HG03442 (cell line): ENCODE measurements at regions not wholly inside any gene's neighbourhood (a gene's known extent, or its start where the extent isn't known, plus 50 kb on each side); places are given as distances from the start of the nearest gene placed in this dataset.
"Not testable (repeated sequence)": the region's sequence is repeated elsewhere in the genome, so short reads cannot be mapped to it uniquely, and the experiment has no call there.

Experiments used
- ATAC-seq: cut with Tn5 transposase; IDR thresholded peaks from one replicate; pipeline ENCODE4 v1.9.1; 2021; ENCODE audit warnings: mild to moderate bottlenecking, moderate library complexity; ENCODE audit not compliant: unreplicated experiment

DNA sequence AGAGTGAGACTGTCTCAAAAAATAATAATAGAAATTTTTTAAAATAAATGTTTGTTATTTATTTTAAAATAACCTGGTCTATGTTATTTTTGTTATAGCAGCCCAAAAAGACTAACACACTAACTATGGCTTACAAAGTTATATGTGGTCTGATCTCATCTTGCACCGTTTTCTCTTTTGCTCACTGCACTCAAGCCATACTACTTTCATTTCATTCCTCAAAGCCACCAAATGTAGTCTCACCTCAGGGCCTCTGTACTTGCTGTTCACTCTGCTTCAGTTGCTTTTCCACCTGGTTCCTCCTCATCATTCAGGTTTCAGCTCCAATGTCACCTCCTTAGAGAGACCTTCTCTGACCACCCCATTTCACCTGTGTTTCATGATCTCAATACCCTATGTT lies 55.2 kb upstream of the MDM1 start:
- ATAC-seq, result no peak

DNA sequence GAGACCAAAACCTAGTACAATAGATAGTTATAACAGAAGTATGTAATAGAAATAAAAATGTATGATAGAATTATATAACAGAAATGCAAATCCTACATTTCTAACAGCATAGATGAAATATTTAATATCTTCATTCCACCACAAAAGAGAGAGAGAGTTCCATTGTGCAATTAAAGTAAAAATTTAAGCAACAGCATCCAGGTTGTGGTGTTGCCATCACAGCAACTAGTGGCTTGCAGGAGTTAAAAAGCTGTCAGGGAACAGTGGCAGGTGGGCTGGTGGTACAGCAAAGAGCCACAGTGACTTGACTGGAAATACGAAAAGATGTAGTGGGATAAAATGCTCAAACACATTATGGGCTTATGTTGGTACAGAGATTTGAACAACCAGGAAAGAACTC lies 57.1 kb upstream of the MDM1 start:
- ATAC-seq, result no peak

DNA sequence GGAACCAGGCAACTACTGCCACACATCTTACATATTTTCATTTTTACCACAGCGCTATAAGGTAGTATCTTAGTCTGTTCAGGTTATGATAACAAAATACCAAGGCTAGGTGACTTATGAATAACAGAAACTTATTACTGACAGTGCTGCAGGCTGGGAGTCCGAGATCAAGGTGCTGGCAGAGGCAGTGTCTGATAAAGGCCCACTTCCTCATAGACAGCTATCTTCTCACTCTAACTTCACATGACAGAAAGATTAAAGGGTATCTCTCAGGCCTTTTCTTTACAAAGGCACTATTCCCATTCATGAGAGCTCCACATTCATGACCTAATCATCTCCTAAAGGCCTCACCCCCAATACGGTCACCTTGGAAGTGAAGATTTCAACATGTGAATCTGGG lies 59.8 kb upstream of the MDM1 start:
- ATAC-seq, result no peak

DNA sequence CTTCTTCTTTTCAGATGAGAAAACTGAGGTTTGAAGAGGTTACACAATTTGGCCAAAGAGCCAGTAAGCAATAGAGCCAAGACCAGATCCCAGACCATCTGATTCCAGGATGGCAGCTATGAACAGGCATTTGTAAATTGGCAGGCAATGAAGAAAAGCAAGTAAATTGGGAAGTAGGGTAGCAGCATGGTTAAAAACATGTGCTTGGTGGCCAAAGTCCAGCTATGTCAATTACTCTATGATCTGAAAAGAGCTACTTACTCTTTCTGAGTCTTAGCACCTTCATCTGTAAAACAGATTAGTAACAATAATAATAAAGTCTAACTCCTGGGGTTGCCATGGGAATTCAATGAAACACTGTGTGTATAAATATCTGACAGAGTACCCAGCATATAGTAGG lies 60.2 kb upstream of the MDM1 start:
- no peak for ATAC-seq

DNA sequence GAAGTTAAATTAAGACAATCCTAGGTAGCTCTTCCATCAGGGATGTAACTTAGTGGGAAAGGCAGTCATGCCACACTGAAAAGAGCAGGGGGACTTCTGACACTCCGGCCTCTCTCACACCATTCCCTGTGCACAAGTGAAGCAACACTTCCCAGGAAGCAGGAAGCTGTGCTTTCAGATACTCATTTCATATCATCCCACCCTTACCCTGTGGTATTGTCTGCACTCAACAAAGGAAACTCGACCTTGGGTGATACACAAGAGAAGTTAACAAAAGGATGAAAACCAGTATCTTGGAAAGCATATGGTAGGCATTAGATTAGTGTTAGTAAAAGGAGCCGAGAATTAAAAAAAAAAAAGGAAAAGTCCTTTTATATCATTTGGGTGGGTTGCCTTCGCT lies 61.3 kb upstream of the MDM1 start:
- ATAC-seq, result no peak

DNA sequence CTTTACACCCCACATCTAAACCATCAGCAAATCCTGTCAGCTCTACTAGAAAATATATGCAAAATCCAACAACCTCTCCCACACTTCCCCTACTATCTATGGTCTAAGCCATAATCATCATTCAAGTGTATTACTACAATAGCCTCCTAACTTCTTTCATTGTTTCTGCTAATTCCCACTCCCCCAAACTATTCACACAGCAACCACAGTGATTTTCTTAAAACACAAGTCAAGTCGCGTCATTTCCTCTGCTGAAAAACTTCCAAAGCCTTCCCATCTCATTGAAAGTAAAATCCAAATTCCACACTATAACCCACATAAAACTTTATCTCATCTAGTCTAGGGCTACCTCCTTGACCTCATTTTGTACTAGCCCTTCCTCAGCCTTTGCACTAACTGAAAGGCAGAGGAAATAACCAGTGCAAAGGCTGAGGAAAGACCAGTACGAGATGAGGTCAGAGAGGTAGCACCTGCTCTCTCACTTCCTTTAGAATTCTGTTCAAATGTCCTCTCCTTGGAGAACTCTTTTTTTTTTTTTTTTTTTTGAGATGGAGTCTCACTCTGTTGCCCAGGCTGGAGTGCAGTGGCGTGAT lies 65.5 kb upstream of the MDM1 start:
- ATAC-seq, result no peak

DNA sequence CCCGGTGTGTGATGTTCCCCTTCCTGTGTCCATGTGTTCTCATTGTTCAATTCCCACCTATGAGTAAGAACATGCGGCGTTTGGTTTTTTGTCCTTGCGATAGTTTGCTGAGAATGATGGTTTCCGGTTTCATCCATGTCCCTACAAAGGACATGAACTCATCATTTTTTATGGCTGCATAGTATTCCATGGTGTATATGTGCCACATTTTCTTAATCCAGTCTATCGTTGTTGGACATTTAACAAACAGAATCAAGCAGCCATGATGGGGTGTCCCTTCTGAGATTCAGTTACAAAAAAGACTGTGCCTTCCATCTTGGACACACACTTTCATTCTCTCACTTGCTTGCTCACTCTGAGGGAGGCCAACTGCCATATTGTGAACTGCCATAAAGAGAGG lies 66.5 kb upstream of the MDM1 start:
- not testable (repeated sequence) for ATAC-seq

DNA sequence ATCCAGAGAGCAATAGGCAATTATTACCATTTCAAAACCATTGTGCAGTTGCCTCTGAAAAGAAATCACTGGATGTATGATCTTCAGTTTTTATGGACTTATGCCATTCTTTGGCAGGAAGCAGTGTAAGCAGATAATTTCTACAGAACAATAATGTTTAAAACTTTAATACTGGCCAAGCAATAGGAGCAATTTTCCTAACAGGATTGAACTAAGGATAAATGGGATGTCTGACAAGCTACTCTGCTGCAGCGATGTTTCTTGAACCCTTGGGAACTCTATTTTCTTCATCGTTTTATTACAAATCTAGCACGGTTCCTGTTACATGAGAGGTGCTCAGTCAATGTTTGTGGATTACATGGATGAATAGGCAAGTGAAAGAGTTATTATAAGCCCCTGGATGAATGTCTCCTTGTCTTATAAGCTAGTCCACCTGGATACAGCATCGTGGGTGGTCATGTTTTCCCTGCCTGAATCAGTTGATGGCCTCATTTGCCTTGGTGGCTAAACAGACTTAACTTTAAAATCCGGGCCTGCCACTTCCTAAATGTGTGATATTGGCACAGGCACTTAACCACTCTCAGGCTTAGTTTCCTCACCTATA lies 68.2 kb upstream of the MDM1 start:
- no peak for ATAC-seq

DNA sequence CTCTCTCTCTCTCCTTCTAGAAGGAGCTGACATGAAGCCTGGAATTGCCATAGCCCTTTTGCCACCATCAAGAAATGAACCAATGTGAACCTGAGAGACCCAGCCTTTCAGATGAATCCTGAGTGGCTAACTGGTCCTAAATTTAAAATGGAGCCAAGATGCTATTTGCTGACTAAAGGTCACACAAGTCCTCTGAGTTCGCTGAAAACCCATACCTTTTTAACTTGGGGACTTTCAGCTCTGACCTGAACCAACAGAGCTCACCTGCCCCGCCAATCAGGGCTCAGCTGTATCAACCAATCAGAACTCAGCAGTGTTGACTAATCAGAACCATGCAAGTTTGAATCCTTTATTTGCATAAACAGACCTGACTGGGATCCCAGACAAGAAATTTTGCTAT lies 70.3 kb upstream of the MDM1 start:
- no peak for ATAC-seq

DNA sequence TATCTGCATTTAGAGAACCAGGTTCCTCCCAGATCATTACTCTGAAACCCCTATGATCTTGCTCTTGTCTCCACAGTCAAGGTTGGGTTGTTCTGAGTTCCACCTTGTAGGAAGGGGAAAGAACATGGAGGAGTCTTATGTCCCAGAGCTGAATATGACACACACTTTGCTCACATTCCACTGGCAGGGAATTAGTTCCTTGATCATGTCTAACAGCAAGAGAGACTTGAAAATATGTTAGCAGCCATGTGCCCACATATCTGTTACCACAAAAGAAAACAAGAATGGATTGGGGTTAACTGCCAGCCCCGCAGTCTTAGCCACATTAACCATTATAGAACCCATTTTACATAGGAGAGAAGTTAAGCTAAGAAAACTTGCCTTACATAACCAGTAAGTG lies 71.1 kb upstream of the MDM1 start:
- no peak for ATAC-seq

DNA sequence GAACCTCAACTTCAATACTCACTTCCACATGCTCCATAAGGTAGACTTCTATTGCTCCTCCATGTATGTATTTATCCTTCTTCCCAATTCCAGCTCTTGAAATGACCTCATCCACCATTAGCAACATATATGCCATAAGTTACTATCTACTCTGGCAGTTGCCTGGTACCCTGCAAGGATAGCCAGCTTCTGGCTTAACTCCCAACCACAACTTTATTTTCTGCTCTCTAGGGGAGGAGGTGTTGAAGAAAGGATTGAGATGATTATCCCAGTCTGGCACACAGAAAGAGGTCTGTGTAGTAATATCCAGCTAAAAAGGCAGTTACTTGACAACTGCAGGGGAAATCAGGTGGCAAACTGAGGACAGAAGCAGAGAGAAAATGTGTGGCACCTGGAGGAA lies 71.5 kb upstream of the MDM1 start:
- ATAC-seq, result no peak

DNA sequence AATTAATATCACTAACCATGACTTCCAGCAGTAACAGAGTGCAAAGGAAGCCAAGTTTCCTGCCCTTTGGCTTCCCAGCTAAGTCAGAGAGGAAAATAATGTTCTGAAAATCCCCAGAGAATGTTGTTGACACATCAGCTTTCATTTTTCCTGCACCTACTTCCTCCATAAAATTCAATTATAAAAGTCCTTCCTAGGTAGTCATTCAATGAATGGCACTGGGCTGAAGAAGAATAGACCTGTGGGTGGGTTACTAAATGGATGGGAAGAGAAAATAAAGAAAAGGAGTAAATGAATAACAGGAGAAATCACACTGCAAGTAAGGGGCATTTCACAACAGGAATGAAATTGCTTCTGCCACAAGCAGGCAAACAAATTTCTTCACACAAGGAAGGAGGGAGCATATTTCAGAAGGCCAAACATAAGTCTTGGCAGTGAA lies 73.2 kb upstream of the MDM1 start:
- no peak for ATAC-seq

DNA sequence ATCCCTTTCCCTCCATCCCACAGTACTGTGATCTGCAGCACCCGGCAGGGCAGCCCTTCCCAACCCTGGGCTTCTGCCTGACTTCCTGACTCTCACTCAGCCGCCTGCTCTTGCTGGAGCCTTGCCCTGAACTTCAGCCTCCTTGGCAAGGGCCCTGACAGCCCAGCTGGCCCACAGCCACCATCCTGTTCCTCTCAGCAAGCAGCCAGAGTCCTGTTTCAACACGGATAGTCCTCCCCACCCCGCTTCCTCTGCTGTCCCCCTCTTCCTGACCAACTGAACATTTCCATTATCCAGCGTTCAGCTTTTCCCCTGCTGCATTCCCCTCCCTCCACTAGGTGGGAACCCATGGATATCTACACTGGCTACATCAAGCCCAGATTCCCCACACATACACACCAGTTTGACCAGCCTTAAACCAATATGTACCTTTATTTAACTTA lies 74.0 kb upstream of the MDM1 start:
- no peak for ATAC-seq

DNA sequence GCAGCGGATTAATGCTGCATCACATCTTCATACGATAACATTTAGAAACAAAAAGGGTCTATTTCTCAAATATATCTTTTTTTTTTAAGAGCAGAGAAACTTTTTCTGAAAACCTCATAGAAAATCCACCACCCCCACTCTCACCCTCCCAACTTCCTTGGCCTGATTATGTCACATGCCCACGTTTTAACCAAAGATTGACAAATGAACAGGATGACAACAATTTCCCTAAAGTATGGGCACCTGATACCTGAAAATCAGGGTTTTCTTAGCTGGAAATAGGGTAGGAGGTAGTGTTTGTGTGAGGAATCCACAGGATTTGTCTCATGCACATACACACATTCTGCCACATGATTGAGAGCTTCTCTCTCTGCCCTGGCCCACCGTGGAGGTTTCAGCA lies 74.7 kb upstream of the MDM1 start:
- ATAC-seq, result no peak

DNA sequence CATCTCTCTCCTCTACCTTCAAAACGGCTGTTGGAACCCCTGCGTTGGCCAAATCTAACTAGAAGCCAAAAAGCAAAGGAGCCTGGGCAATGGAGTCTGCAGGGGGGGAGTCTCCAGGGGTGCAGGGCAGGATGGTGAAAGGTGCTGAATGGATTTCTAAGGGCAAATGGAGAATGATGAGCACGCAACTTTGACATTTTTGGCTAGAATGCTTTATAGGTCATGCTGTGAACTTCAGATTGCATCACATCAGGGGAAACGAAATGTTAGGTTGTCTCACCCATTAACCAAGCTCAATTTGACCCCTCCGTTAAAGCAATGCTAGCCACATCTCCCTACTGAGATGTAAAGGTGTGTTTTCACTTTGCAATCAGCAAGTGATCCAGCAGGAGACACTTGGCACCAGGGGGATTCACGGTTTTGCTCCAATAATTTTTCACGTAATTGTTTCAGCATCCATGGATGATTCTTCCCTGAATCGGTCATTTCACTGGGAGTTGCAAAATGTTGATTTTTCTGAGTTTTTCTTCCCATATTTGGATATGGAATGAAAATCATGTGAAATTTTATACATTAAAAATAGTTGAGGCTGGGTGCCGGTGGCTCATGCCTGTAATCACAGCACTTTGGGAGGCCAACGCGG lies 78.0 kb upstream of the MDM1 start:
- ATAC-seq, result no peak

DNA sequence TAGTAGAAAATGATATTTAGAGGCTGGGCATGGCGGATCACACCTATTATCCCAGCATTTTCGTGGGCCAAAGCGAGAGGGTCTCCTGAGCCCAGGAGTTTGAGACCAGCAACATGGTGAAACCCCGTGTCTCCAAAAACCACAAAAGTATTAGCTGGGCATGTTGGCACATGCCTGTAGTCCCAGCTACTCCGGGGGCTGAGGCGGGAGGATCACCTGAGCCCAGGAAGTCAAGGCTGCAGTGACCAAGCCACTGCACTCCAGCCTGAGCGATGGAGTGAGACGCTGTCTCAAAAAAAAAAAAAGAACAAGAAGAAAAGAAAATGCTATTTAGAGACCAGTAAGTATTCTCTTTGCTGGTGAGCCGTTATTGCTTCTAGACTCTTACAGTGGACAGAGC lies 79.2 kb upstream of the MDM1 start:
- no peak for ATAC-seq

DNA sequence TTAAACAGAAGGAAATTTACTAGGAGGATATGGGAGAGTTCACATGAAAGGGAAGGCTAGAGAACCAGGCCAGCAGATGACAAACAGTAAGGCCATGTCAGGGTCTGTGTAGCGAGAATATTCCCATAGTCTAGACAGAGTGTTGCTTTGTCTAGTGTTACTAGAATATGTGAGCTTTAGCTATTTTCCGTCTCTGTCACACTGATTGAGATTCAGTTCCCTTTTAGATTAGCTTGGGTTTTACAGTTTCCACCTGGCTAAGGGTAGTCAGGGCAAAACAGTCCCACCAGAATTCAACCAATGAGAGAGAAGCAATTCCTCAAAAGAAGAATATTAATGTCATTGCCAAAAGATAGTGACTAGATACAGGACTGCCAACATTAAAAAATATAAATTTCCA lies 82.8 kb upstream of the MDM1 start:
- ATAC-seq, result no peak

DNA sequence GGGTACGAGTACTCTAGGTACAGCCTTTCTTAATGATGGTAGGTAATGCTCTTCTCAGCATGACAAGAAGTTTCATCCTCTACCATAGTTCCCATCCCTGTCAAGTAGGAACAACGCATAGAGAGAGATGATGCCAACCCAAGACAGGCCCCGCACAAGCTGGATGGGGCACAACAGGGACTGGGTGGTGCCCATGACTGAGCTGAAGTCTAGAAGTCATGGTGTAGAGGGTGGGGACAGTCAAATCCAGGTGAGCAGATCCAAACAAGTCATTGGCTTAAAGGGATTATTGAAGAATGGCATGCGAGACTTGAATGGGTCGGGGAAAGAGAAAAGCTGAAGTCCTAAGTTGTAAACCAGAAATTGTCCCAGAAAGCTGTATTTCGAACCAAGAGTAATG lies 84.2 kb upstream of the MDM1 start:
- ATAC-seq, result no peak

DNA sequence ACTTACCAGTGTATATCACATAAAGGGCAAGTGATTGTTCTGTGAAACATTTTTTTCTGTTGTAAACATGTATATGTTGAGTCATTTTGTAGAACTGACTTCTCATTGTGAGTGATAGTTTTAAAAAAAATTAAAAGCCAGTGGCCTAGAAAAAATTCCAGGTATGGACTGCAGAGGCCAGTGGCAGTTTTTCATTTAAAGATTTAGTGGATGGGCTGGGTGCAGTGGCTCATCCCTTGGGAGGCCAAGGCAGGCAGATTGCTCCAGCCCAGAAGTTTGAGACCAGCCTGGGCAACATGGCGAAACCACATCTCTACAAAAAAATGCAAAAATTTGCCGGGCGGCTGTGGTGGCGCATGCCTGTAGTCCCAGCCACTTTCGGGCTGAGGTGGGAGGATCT lies 84.7 kb upstream of the MDM1 start:
- no peak for ATAC-seq

DNA sequence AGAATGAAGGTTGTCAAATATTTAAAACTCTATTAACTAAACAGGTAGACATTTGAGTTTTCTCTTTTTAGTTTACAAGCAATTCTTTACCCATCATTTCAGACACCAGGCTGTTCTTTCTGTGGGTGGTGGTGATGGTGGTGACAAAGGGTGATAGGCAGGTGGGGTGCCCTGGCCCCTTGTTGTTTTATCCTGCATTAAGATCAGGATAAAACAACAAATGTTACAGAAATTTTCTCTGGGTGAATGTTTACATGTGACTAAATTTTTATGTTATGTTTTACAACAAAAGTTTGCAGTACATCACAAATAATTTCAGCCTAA lies 85.9 kb upstream of the MDM1 start:
- ATAC-seq, result no peak

DNA sequence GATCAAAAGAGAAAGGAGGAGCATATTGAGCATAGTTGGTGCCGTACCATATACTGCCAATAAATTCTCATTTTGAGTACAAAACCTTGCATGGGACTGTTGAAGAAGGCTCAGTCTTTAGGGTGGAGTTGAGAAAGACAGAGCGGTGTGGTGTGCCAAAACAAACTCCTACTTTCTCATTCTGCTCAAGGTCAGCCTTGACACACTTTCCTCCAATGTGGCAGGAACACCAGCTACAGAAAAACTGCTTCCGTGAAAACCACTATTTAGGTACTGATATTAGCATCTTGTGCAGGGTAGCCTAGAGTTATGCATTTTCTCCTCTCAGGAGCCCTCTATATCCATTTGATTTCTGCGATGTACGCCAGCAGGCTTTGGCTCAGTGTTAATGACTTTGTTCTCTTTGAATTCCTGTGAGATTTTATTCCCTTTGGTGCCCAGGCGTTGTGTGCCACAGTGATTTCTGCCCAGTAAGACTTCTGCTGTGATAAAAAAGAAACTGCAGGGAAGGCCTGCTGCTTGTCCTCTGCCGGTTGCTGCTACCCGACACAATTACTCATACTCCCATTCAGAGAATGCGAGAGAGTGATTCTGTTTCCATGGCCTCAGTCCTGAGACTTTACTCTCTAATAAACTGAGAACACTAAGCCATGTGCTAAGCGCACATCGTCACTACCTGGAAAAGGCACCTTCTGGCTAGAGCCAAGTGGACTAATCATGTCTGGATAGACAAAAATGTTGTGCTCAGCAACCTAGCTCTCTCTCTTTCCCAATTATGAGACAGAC lies 88.3 kb upstream of the MDM1 start:
- ATAC-seq, result no peak

DNA sequence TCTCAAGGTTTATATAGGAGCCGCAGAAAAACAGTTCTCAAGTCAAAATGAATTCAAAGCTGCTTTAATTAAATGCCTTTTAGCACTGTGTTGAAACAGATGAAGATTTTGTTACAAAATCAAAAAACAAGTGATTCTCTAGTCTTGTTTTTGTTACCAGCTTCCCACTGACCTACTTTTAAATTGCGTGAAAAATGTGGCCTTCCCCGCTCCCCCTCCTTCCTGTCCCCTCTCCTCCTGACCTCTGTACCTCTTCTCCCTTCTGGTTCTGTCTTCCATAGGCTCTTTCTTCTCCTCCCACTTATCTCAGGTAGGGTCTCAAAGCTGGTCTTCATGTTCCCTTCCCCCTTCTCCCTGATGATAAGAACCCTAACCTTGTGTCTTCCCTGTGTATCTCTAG lies 90.0 kb upstream of the MDM1 start:
- ATAC-seq, result no peak
